AG09319 (cell line): ENCODE measurements at regions not wholly inside any gene's neighbourhood (a gene's known extent, or its start where the extent isn't known, plus 50 kb on each side); places are given as distances from the start of the nearest gene placed in this dataset.
A peak's percentile ranks its signal among the peaks of the same experiment; 100 is the strongest.

Source experiments
- DNase-seq: peaks from one replicate; pipeline ENCODE4 v3.0.0-alpha.2; 2010; ENCODE audit warnings: low read depth; ENCODE audit errors: extremely low read depth
- CTCF ChIP-seq: IDR thresholded peaks from 2 replicates; pipeline ENCODE4 v1.5.1; 2011; ENCODE audit warnings: low read depth, mild to moderate bottlenecking, inconsistent platforms, low read length, moderate library complexity

- no peak for DNase-seq
- no peak for TF ChIP-seq CTCF
Measured at GRCh38 chr17:69871318-69871717, 203.7 kb upstream of the KCNJ16 start.

GRCh38 chr17:69872675-69873262 is 202.3 kb upstream of the KCNJ16 start:
- DNase-seq = no peak
- no peak for TF ChIP-seq CTCF

GRCh38 chr17:69874175-69874670 is 200.8 kb upstream of the KCNJ16 start:
- TF ChIP-seq CTCF = no peak
- DNase-seq = peak; percentile 62

GRCh38 chr17:69876757-69877156 is 198.3 kb upstream of the KCNJ16 start:
- no peak for DNase-seq
- TF ChIP-seq CTCF = no peak

- no peak for TF ChIP-seq CTCF
- no peak for DNase-seq
Measured at GRCh38 chr17:69878661-69879060, 196.4 kb upstream of the KCNJ16 start.

GRCh38 chr17:69879576-69879975 is 195.4 kb upstream of the KCNJ16 start:
- TF ChIP-seq CTCF = no peak
- no peak for DNase-seq

- DNase-seq = no peak
- no peak for TF ChIP-seq CTCF
Measured at GRCh38 chr17:69880591-69881112, 194.4 kb upstream of the KCNJ16 start.
